GM11168 (cell line): ENCODE measurements at regions not wholly inside any gene's neighbourhood (a gene's known extent, or its start where the extent isn't known, plus 50 kb on each side); places are given as distances from the start of the nearest gene placed in this dataset.

Experiments
- in situ Hi-C: fragments of 300-500 bp; cut with MboI; formaldehyde crosslinking; loops from one replicate; pipeline ENCODE4 v1.12.0; 2022; ENCODE audit warnings: low sequenced_read_pairs; ENCODE audit not compliant: unreplicated experiment

- in situ Hi-C loops, result no loop called here
These were observed 1181.3 kb downstream of the BRD1 start for GRCh38 chr22:48646216-48646925.

- in situ Hi-C loops, result no loop called here
These were observed 1181.9 kb downstream of the BRD1 start for GRCh38 chr22:48645766-48646165.

GRCh38 chr22:48644997-48645396 lies 1182.7 kb downstream of the BRD1 start:
- in situ Hi-C loops, result no loop called here

DNA sequence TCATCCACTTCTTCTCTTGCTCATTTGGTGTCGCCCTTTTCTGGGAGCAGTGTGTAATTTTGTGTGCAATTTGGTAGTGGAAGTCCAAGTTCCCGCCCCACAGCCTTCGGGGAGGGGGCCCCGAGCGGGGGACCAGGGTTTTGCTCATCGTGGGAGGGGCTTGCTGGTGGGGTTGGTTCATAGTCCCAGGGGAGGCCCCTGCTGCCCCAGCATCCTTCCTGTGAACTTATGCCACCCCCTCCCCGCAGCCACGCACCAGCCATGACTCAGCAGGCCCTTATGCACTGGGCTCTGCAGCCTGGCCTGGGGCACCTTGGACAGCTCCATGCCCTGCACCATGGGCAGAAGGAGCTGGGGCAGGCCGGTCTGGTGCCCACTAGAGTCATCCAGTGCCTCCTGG lies 1183.6 kb downstream of the BRD1 start:
- in situ Hi-C loops, result no loop called here

DNA sequence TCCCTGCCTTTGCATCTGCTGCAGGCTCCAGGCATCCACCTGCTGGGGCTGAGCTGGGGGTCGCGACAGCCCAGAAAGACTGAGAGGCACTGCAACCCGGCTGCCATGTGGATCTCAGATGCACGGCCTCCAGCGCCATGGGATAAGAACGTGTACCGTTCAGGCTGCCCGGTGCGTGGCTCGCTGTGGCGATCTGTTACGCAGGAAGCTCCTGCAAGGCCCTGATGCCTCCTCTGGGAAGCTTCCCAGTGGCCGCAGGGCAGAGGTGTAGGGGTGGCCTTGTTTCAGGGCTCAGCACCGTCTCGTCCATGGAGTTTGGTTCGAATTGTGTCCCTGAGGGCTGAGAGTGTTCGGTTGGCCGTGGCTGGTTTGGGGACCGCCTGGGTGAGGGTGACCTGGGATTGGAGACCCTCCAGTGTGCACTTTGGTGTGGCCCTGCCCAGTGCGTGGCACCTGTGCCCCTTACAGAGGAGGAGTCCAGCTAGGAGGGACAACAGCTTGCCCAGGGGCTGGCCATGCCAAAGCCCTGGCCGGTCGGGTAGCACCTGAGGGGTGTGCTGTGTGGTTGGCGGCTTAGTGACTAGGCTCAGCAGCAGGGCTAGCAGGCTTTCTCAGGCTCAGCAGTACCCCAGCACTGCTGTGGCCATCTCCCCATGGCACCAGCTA lies 1184.5 kb downstream of the BRD1 start:
- in situ Hi-C loops, result no loop called here

- in situ Hi-C loops, result no loop called here
These were observed 1185.1 kb downstream of the BRD1 start for GRCh38 chr22:48642550-48642949.

- in situ Hi-C loops, result no loop called here
These were observed 1185.7 kb downstream of the BRD1 start for GRCh38 chr22:48641906-48642475.

DNA sequence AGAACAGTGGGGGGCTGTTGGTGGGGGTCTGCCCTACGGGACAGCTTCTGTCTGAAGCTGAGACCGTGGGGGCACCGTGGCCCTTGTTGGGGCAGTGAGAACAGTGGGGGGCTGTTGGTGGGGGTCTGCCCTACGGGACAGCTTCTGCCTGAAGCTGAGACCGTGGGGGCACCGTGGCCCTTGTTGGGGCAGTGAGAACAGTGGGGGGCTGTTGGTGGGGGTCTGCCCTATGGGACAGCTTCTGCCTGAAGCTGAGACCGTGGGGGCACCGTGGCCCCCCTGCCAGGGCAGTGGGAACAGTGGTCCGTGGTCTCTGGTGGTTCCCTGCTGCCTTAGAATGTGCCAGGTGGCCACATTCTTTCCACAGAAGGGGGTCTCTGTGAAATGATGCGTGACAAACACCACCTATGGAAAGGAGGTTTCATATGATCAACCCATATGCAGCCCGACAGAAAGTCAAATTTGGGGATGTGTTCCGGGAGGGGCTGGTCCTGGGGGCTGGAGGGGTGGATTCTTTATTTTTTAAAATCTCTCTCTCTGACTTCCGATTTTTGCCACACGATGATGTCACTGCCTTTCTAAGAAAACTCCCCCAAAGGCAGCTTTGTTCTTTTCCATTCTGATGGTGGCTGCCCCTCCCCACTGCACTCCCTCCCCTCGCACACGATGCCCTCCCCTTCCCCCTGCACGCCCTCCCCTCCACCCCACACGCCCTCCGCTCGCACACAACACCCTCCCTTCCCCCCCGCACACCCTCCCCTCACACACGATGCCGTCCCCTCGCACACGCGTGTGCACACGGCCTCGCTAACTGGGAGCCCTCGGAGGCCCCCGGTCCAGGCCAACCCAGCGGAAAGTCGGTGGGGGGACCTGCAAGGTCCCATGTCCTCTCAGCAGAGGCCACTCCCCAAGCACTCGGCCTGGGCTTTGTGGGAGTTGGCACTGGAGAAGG lies 1186.5 kb downstream of the BRD1 start:
- in situ Hi-C loops, result no loop called here

DNA sequence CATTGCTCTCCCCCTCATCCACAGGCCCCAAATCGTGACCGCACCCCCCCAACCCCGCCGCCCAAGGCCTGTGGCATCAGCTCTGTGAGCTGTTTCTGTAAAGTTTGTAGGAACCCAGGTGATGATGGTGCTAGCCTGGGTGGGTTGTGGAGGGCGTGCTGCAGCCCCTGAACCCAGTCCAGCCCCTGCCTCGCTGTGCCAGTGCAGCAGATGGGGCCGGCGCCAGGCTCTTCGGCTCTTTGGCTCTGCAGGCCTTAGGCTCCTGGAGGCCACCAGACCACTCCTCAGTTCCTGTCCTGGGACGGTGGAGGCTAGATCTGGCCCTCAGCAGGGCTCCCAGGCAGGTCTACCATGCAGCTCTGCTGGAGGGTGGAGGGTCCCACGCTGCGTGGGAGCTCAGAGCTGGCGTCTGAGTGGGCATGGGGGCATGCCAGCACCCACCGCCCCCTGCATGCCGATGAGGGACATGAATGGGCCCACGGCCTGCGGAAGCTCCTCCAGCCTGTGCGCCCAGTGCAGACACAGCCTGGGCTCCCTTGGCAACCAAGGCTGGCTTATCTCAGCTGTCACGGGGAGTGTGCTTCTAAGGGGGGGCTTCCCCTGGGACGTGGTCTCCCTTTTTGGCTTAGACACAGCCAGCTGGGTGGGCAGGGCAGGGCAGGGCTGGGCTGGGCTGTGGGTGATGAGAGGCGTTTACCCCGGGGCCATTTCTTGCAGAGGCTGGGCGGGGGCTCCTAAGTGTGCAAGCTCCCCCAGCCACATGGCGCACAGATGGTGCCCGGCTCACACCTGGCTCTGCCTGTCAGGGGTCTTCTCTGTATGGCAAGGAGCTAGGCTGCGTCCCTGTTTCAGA lies 1187.6 kb downstream of the BRD1 start:
- in situ Hi-C loops, result no loop called here

GRCh38 chr22:48639021-48639795 lies 1188.5 kb downstream of the BRD1 start:
- in situ Hi-C loops, result no loop called here

DNA sequence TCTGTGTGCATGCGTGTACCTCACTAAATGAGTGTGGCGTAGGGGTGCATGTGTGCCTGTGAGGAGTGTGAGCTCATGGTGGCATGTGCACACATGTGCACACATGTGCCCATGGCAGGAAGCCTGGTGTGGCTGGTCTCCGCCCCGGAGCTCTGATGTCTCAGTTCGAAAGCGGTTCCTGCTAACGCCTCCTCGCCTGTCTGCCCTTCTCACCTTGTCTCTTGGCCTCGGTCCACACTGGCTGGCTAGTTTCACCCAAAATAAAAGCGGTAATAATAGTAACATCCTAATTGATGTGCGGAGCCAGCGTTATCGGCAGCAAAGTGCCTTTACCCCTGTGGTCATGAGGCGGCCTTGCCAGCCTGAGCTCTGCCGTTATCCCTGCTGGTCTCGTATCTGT lies 1190.4 kb downstream of the BRD1 start:
- in situ Hi-C loops, result no loop called here

DNA sequence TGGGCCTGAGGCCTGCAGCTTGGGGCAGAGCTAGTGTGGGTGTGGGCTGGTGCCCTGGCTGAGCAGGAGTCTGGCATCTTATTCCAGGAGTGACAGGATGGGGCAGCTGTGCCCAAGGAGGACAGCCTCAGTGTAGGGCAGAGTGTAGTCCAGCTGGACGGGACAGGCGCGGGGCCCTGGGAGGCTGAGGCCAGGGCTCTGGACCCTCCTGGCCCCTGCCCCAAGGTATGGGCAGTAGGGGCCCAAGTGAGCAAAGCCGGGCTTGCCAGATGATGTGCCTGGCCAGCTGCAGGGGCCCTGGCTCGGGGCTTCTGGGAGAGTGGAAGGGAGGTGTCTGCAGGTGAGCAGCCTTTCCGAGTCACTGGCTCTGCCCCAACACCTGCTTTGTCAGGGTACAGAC lies 1190.9 kb downstream of the BRD1 start:
- in situ Hi-C loops, result no loop called here

- in situ Hi-C loops, result no loop called here
These were observed 1191.9 kb downstream of the BRD1 start for GRCh38 chr22:48635816-48636215.

GRCh38 chr22:48635031-48635430 lies 1192.6 kb downstream of the BRD1 start:
- in situ Hi-C loops, result no loop called here

GRCh38 chr22:48633996-48634836 lies 1193.5 kb downstream of the BRD1 start:
- in situ Hi-C loops, result no loop called here

GRCh38 chr22:48632646-48633246 lies 1194.9 kb downstream of the BRD1 start:
- in situ Hi-C loops, result no loop called here

- in situ Hi-C loops, result no loop called here
These were observed 1196.3 kb downstream of the BRD1 start for GRCh38 chr22:48631288-48631863.
